ENCODE measurements at regions not wholly inside any gene's neighbourhood (a gene's known extent, or its start where the extent isn't known, plus 50 kb on each side); places are given as distances from the start of the nearest gene placed in this dataset.

- no peak for TF ChIP-seq CTCF (optimal IDR thresholded peaks at IDR 0.05 in 1 of 3, IDR thresholded peaks at IDR 0.05 in 1 of 3, conservative IDR thresholded peaks at IDR 0.05 in 1 of 3; ENCODE audit: extremely low read depth in 1 of 3, insufficient read depth in 2 of 3, low read length in 3 of 3)
- TF ChIP-seq EZH2 (IDR thresholded peaks at IDR 0.05; ENCODE audit: low read length) = no peak
These were observed 388.5 kb upstream of the PAPPA start for GRCh38 chr9:115765060-115765459.
